K562 (cell line): ENCODE measurements at regions not wholly inside any gene's neighbourhood (a gene's known extent, or its start where the extent isn't known, plus 50 kb on each side); places are given as distances from the start of the nearest gene placed in this dataset.

Experiments used
- ATAC-seq: fragments of 200-7000 bp; cut with Tn5 transposase; 3 replicates; pipeline ENCODE4 v1.9.1; 2020; ENCODE audit warnings: moderate library complexity
- BruUV-seq: library from RNA; stranded (reverse); fragments of 400-500 nt; replicated peaks from 2 replicates; lab custom pipeline; 2021; lab: Mats Ljungman, UMichigan
- CTCF ChIA-PET: fragments of 300-600 bp; formaldehyde crosslinking; extraction: SDS; loops from one replicate; lab custom pipeline; 2021; ENCODE audit warnings: low intra/inter-chr PET ratio; lab: Yijun Ruan, JAX
- POLR2A ChIA-PET: fragments of 300-600, 350-650 bp; sonication (Branson Sonifier 250); formaldehyde crosslinking; extraction: SDS; loops from one replicate; lab custom pipeline; 2021; ENCODE audit warnings: antibody characterized with exemption, inconsistent platforms; lab: Yijun Ruan, JAX
- DNase-seq, 4 experiments: peaks; one replicate each; pipeline versions ENCODE4 v3.0.0 to v3.0.0-alpha.2; 2011 to 2018; ENCODE audit warnings: low spot score in 3 of 4, mixed read lengths in 3 of 4; ENCODE audit errors: extremely low read depth in 1 of 4
- FAIRE-seq: peaks from 2 replicates; lab custom pipeline; 2011; peaks lifted over from hg19 to GRCh38; lab: Jason Lieb, UNC
- H2AFZ ChIP-seq: 2 replicates; pipeline ENCODE4 v1.6.0; 2011; ENCODE audit warnings: low read depth, low read length, control low read depth, inconsistent platforms
- H3K27ac ChIP-seq: fragments of 200-600 bp; 3 replicates; pipeline ENCODE4 v1.8.0; 2011; ENCODE audit warnings: low read depth, mild to moderate bottlenecking, control low read depth, inconsistent platforms, low read length, moderate library complexity, mixed read lengths; ENCODE audit errors: extremely low read depth
- H3K27me3 ChIP-seq, 2 experiments: fragments of 300-600 bp in 1 of 2; 2 replicates in 1 of 2; 3 replicates in 1 of 2; pipeline versions ENCODE4 v1.6.0 to v1.8.0; 2011; ENCODE audit warnings: inconsistent platforms in 2 of 2, low read length in 2 of 2, mild to moderate bottlenecking in 1 of 2, mixed read lengths in 1 of 2, moderate library complexity in 1 of 2; ENCODE audit not compliant: control insufficient read depth in 2 of 2, insufficient read depth in 2 of 2
- H3K36me3 ChIP-seq: fragments of 300-600 bp; 3 replicates; pipeline ENCODE4 v1.8.0; 2011; ENCODE audit warnings: mild to moderate bottlenecking, low read length, inconsistent platforms; ENCODE audit not compliant: control insufficient read depth, insufficient read depth
- H3K4me1 ChIP-seq, 2 experiments: fragments of 200-600 bp in 1 of 2; replicated peaks in 1 of 2; 2 replicates in 1 of 2; 3 replicates in 1 of 2; pipeline versions ENCODE4 v1.5.1 to v1.8.0; 2011; ENCODE audit warnings: inconsistent platforms in 2 of 2, low read length in 2 of 2, mild to moderate bottlenecking in 1 of 2, mixed read lengths in 1 of 2, moderate library complexity in 1 of 2; ENCODE audit not compliant: control insufficient read depth in 2 of 2, insufficient read depth in 2 of 2
- H3K4me2 ChIP-seq: 2 replicates; pipeline ENCODE4 v1.6.1; 2011; ENCODE audit warnings: low read length, control low read depth, inconsistent platforms, mixed read lengths; ENCODE audit not compliant: insufficient read depth
- H3K4me3 ChIP-seq: fragments of 200-600 bp; sonication (generic), shearing (Covaris generic); 2 replicates; pipeline ENCODE4 v1.5.1; 2016; ENCODE audit warnings: control low read depth, inconsistent platforms
- H3K79me2 ChIP-seq: fragments of 200-600 bp; 3 replicates; pipeline ENCODE4 v1.8.0; 2011; ENCODE audit warnings: low read length, inconsistent platforms; ENCODE audit not compliant: control insufficient read depth, insufficient read depth
- H3K9ac ChIP-seq, 2 experiments: 2 replicates each; pipeline versions ENCODE4 v1.6.0 to v1.6.1; 2011; ENCODE audit warnings: low read depth in 2 of 2, low read length in 2 of 2, control low read depth in 1 of 2, inconsistent platforms in 1 of 2, mild to moderate bottlenecking in 1 of 2, mixed read lengths in 1 of 2; ENCODE audit not compliant: insufficient read depth in 1 of 2
- H3K9me1 ChIP-seq: one replicate; pipeline ENCODE4 v1.6.0; 2011; ENCODE audit warnings: inconsistent platforms, mild to moderate bottlenecking, low read length, moderate library complexity; ENCODE audit not compliant: control insufficient read depth, insufficient read depth
- H3K9me3 ChIP-seq: replicated peaks from 2 replicates; pipeline ENCODE4 v1.5.1; 2011; ENCODE audit warnings: low read depth, low read length, inconsistent platforms; ENCODE audit not compliant: control insufficient read depth, insufficient read depth
- H4K20me1 ChIP-seq: replicated peaks from 2 replicates; pipeline ENCODE4 v1.6.1; 2011; ENCODE audit warnings: low read length, inconsistent platforms, mixed read lengths; ENCODE audit not compliant: control insufficient read depth, insufficient read depth
- CBFB ChIP-seq: sonication (generic); formaldehyde crosslinking; IDR thresholded peaks from 2 replicates; pipeline ENCODE4 v1.4.0; 2020; ENCODE audit warnings: mild to moderate bottlenecking, missing genetic modification reagents
- CHCHD3 ChIP-seq: fragments of 250-450 bp; sonication (Bioruptor Pico); IDR thresholded peaks from 2 replicates; pipeline ENCODE4 v2.1.2; 2022; ENCODE audit warnings: mild to moderate bottlenecking
- GTF2F1 ChIP-seq: IDR thresholded peaks from 2 replicates; pipeline ENCODE4 v1.6.1; 2011; ENCODE audit warnings: low read depth, low read length, improper control_type of control experiment
- NCOA6 ChIP-seq: fragments of 450-650 bp; IDR thresholded peaks from 2 replicates; pipeline ENCODE4 v1.6.1; 2017; ENCODE audit warnings: mild to moderate bottlenecking
- RAD21 ChIP-seq, 2 experiments: fragments of 250-450 bp in 1 of 2; fragments of 450-650 bp in 1 of 2; sonication (Bioruptor Pico) in 1 of 2; formaldehyde crosslinking in 1 of 2; IDR thresholded peaks in 1 of 2; conservative IDR thresholded peaks in 1 of 2; 2 replicates each; pipeline versions ENCODE4 v1.4.0 to v1.8.0; 2020 to 2022; ENCODE audit warnings: mild to moderate bottlenecking in 2 of 2, moderate library complexity in 1 of 2
- RBM14 ChIP-seq: fragments of 200-400 bp; formaldehyde crosslinking; IDR thresholded peaks from 2 replicates; pipeline ENCODE4 v1.6.1; 2018; ENCODE audit warnings: low read depth, mild to moderate bottlenecking, low read length, moderate library complexity, borderline replicate concordance; ENCODE audit not compliant: insufficient read depth
- TFE3 ChIP-seq: fragments of 450-650 bp; formaldehyde crosslinking; IDR thresholded peaks from 2 replicates; pipeline ENCODE4 v1.4.0; 2020; ENCODE audit warnings: mild to moderate bottlenecking, mixed read lengths
- YBX1 ChIP-seq: fragments of 450-650 bp; IDR thresholded peaks from 2 replicates; pipeline ENCODE4 v1.7.1; 2016; ENCODE audit warnings: mild to moderate bottlenecking
- ZNF551 ChIP-seq: fragments of 250-450 bp; sonication (Bioruptor Pico); IDR thresholded peaks from 2 replicates; pipeline ENCODE4 v1.5.0; 2021; ENCODE audit warnings: mild to moderate bottlenecking, moderate library complexity
- ZNF76 ChIP-seq: fragments of 250-450 bp; sonication (Bioruptor Pico); IDR thresholded peaks from 2 replicates; pipeline ENCODE4 v1.4.0; 2020; ENCODE audit warnings: mild to moderate bottlenecking, moderate library complexity, borderline replicate concordance
- WGBS: fragments of 100-300 bp; shearing (Covaris generic); methylation state at CpG from one replicate; pipeline ENCODE4 v1.1.6; 2016; ENCODE audit warnings: low coverage, mixed read lengths; ENCODE audit not compliant: insufficient coverage; ENCODE audit errors: missing lambda C conversion rate; 5-methylcytosine and 5-hydroxymethylcytosine counted together
- in situ Hi-C: fragments of 300-500 bp; cut with MboI; formaldehyde crosslinking; loops from 4 replicates; pipeline ENCODE4 v1.15.0; 2018; ENCODE audit warnings: inconsistent platforms, mixed read lengths
- intact Hi-C: fragments of 100-400 bp; cut with micrococcal nuclease; formaldehyde crosslinking; loops from 2 replicates; pipeline ENCODE4 v1.14.2; 2022
- TF ChIP-seq, protein P1 (sequence below): fragments of 150-350 bp; IDR thresholded peaks from 2 replicates; pipeline ENCODE4 v1.6.1; 2014; ENCODE audit warnings: low read depth, mild to moderate bottlenecking, low read length, borderline replicate concordance

- TF ChIP-seq ZNF76 (CRISPR knock-in tag) (no peak), RAD21 (CRISPR knock-in tag; conservative IDR thresholded peaks at IDR 0.05 in 1 of 2, IDR thresholded peaks at IDR 0.05 in 1 of 2) (no peak), YBX1 (no peak), CHCHD3 (CRISPR knock-in tag) (no peak), RBM14 (no peak), CBFB (CRISPR knock-in tag) (no peak), GTF2F1 (no peak)
- TF ChIP-seq, protein P1, sequence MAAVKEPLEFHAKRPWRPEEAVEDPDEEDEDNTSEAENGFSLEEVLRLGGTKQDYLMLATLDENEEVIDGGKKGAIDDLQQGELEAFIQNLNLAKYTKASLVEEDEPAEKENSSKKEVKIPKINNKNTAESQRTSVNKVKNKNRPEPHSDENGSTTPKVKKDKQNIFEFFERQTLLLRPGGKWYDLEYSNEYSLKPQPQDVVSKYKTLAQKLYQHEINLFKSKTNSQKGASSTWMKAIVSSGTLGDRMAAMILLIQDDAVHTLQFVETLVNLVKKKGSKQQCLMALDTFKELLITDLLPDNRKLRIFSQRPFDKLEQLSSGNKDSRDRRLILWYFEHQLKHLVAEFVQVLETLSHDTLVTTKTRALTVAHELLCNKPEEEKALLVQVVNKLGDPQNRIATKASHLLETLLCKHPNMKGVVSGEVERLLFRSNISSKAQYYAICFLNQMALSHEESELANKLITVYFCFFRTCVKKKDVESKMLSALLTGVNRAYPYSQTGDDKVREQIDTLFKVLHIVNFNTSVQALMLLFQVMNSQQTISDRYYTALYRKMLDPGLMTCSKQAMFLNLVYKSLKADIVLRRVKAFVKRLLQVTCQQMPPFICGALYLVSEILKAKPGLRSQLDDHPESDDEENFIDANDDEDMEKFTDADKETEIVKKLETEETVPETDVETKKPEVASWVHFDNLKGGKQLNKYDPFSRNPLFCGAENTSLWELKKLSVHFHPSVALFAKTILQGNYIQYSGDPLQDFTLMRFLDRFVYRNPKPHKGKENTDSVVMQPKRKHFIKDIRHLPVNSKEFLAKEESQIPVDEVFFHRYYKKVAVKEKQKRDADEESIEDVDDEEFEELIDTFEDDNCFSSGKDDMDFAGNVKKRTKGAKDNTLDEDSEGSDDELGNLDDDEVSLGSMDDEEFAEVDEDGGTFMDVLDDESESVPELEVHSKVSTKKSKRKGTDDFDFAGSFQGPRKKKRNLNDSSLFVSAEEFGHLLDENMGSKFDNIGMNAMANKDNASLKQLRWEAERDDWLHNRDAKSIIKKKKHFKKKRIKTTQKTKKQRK, result no peak
Observed at GRCh38 chr10:27440021-27440420, 64.1 kb upstream of the RAB18 start (continued).

- FAIRE-seq (no peak), ATAC-seq (no peak), DNase-seq (no peak)
- Histone ChIP-seq H3K9me1 (no peaks in the 10 kb centered on the region), H3K36me3 (no peaks in the 10 kb centered on the region), H4K20me1 (no peaks in the 10 kb centered on the region), H3K4me3 (no peak overlapping the region), H3K27me3 (no peaks in the 10 kb centered on the region; a peak in 1 of 5 replicates), H3K9ac (no peak overlapping the region), H2AFZ (no peak overlapping the region), H3K79me2 (no peaks in the 10 kb centered on the region), H3K27ac (no peak overlapping the region), H3K9me3 (no peaks in the 10 kb centered on the region), H3K4me2 (no peak overlapping the region), H3K4me1 (no peaks in the 10 kb centered on the region)
- intact Hi-C loops (no loop called here), in situ Hi-C loops (no loop called here)
- 0% methylated on average over 1 of the region's 1 CpG for WGBS
- POLR2A ChIA-PET, result interaction anchor here (1.0 kb wide), 1 partner anchor 20 kb away, joined by 3 read pairs; no protein-coding TSS in a partner anchor
- CTCF ChIA-PET, result no interaction called here
- BruUV-seq, result no TSS peak
- no peak for TF ChIP-seq NCOA6
- TF ChIP-seq TFE3 (CRISPR knock-in tag), result peak; percentile 69
- no peak for TF ChIP-seq ZNF551 (CRISPR knock-in tag)
- TF ChIP-seq, all 486 proteins: peak for 1
Observed at GRCh38 chr10:27439101-27439500, 65.0 kb upstream of the RAB18 start.
